ENCODE measurements at regions not wholly inside any gene's neighbourhood (a gene's known extent, or its start where the extent isn't known, plus 50 kb on each side); places are given as distances from the start of the nearest gene placed in this dataset.

- no peak for TF ChIP-seq CTCF (IDR thresholded peaks at IDR 0.05; ENCODE audit: low read depth, low read length)
- TF ChIP-seq POLR2A (IDR thresholded peaks at IDR 0.05; ENCODE audit: extremely low read depth, insufficient read length) = no peak
- no peak for TF ChIP-seq MYC (IDR thresholded peaks at IDR 0.05; ENCODE audit: low read depth, low read length)
- no peak for TF ChIP-seq MAX (IDR thresholded peaks at IDR 0.05; ENCODE audit: low read depth, low read length)
Observed at GRCh38 chr17:53335443-53335842, 487.3 kb upstream of the KIF2B start.
